ENCODE measurements at regions not wholly inside any gene's neighbourhood (a gene's known extent, or its start where the extent isn't known, plus 50 kb on each side); places are given as distances from the start of the nearest gene placed in this dataset.
"Not testable (repeated sequence)": the region's sequence is repeated elsewhere in the genome, so short reads cannot be mapped to it uniquely, and the experiment has no call there.

DNA sequence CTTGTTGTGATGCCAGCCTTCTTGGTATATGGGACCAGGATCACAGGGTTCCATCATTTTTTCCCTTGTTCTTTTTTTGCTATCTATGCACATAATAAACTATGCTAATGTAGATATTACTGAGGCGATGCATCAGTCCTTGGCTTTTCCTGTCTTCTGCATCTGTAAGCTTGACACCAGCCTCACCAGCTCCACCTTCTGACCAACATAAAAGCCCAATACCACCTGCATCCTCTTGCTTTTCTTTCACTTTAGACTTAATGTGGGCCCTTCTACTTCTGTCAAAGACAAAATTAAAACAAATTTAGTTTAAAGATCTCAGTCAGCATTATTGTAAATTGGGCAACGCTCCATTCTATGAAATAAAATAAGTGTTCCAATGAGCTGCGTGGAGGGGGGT lies 1718.8 kb upstream of the PCDH10 start:
- H3K27ac ChIP-seq (ENCODE audit: low read depth, low read length, severe bottlenecking), result no peak overlapping the region
- no peaks in the 10 kb centered on the region for H3K4me1 ChIP-seq (ENCODE audit: control insufficient read depth, insufficient read depth, low read length, poor library complexity, severe bottlenecking)
- no peaks in the 10 kb centered on the region for H3K36me3 ChIP-seq (ENCODE audit: control insufficient read depth, insufficient read depth, low read length)
- WGBS, 2 experiments (ENCODE audit: insufficient coverage in 2 of 2), result 80 to 87% methylated on average over 2 to 3 of the region's 3 CpGs
- no peak overlapping the region for H3K4me3 ChIP-seq (ENCODE audit: extremely low read depth, insufficient read depth, low read length, poor library complexity, severe bottlenecking)
- no peaks in the 10 kb centered on the region for H3K9me3 ChIP-seq (ENCODE audit: control insufficient read depth, low read length)

DNA sequence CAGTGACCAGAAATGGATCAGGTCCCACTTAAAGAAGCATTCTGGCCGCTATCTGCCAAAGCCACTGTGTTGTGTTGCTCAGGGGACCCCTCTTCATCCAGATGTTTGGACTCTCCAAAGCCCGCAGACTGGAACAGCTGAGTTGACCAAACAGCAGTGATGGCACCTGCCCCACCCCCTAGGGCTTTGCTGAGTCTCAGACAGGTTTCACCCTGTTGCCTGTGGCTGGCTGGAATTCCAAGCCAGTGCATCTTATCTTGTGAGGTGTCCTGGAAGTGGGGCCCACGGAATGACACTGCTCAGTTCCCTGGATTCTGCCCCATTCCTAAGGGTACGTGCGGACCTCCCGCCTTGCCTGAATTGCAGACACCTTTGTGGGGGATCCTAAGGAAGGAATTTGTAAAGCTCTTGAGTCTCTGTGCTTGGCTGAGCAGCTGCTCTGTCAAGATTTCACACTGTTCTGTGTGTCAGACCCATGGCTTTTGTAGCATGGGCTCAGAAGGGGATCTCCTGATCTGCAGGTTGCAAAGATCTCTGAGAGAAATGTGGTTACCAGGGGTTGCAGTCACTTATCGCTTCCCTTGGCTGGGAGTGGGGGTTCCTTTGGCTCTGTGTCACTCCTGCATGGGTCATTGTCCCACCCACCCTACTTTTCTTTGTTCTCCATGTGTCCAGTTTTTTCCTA lies 1707.9 kb upstream of the PCDH10 start:
- Histone ChIP-seq H3K36me3 (ENCODE audit: control insufficient read depth, insufficient read depth, low read length) (no peaks in the 10 kb centered on the region), H3K27ac (ENCODE audit: low read depth, low read length, severe bottlenecking) (no peak overlapping the region), H3K9me3 (ENCODE audit: control insufficient read depth, low read length) (no peaks in the 10 kb centered on the region), H3K4me3 (ENCODE audit: extremely low read depth, insufficient read depth, low read length, poor library complexity, severe bottlenecking) (no peak overlapping the region), H3K4me1 (ENCODE audit: control insufficient read depth, insufficient read depth, low read length, poor library complexity, severe bottlenecking) (no peaks in the 10 kb centered on the region)
- 90 to 100% methylated on average over 6 of the region's 7 CpGs for WGBS, 2 experiments (ENCODE audit: insufficient coverage in 2 of 2)

DNA sequence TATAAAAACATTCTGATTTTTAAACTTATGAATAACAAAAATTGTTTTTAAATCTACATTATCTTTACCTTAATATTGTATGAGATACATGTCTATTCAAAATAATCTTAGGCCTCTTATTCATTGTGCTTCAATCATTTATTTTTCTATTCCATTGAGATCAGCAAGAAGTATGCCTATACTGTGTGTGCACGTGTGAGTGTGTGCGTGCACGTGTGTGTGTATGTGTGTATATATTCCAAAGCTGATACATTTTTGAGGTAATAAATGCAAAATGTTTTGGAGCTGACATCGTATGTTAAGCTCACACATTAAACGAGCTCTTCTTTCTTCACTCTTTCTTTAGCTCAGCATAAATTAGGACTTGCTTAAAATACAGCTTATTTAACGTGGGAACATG lies 1701.2 kb upstream of the PCDH10 start:
- Histone ChIP-seq H3K36me3 (ENCODE audit: control insufficient read depth, insufficient read depth, low read length) (no peaks in the 10 kb centered on the region), H3K9me3 (ENCODE audit: control insufficient read depth, low read length) (no peaks in the 10 kb centered on the region), H3K27ac (ENCODE audit: low read depth, low read length, severe bottlenecking) (no peak overlapping the region), H3K4me3 (ENCODE audit: extremely low read depth, insufficient read depth, low read length, poor library complexity, severe bottlenecking) (no peak overlapping the region), H3K4me1 (ENCODE audit: control insufficient read depth, insufficient read depth, low read length, poor library complexity, severe bottlenecking) (no peaks in the 10 kb centered on the region)
- 80% methylated on average over 1 of the region's 6 CpGs; no CpG with 5 or more reads in 1 of the 2 experiments for WGBS, 2 experiments (ENCODE audit: insufficient coverage in 2 of 2)

DNA sequence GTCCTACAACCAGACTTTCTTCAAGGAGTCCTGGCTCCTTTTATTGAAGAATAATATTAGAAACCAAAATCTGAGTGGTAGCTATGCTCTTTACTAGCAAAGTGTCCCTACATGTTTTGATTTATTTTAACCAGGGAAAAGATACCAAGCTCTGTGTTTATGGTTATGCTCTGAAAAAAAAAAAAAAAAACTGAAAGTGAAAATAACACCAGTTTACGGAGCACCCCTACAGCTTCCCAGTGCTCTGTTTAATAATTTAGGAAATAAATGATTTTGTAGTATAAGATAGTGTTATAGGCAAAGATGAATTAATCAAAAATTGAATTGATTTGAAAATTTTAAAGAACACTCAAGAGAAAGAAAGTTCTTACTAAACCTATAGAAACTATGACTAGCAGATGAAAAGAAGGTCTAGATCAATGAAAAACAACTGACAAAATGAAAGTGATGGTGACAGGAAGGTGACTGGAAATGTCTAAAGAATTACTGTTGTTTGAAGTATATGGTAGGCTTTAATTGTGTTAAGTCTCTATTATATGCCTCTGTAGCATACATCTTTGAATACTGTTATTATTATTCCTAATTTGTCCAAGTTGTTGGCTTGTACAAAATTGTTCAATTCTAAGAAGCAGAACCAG lies 1698.4 kb upstream of the PCDH10 start:
- Histone ChIP-seq H3K4me3 (ENCODE audit: extremely low read depth, insufficient read depth, low read length, poor library complexity, severe bottlenecking) (no peak overlapping the region), H3K36me3 (ENCODE audit: control insufficient read depth, insufficient read depth, low read length) (no peaks in the 10 kb centered on the region), H3K27ac (ENCODE audit: low read depth, low read length, severe bottlenecking) (no peak overlapping the region), H3K4me1 (ENCODE audit: control insufficient read depth, insufficient read depth, low read length, poor library complexity, severe bottlenecking) (no peaks in the 10 kb centered on the region), H3K9me3 (ENCODE audit: control insufficient read depth, low read length) (no peaks in the 10 kb centered on the region)
- WGBS, 2 experiments (ENCODE audit: insufficient coverage in 2 of 2), result no CpG with 5 or more reads among the region's 1 CpG

DNA sequence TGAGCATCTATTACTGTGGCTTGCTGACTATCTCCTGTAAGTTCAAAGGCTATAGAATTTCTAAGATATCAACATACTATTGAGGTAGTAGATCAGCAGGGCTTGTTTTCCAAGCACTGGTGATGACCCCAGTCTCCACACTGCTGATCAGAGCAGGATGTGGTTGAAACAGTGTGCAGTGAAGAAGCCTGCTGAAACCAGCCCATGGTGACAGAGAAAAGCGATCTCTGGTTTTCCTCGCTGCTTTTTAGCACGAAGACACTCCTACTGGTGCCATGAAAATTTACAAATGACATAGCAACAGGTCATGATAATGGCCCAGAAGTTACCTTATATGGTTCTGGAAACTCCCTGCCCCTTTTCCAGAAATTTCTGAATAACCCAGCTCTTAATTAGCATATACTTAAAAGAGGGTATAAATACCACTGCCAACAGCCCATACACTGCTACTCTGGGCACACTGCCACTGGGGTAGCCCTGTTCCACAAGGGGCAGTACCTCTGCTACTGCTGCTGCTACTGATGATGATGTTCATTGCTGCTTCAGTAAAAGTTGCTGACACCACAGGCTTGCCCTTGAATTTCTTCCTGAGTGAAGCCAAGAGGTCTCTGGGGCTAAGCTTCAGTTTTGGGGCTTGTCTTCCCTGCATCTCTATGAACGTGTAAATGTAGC lies 1689.5 kb upstream of the PCDH10 start:
- no peak overlapping the region for H3K4me3 ChIP-seq (ENCODE audit: extremely low read depth, insufficient read depth, low read length, poor library complexity, severe bottlenecking)
- no peaks in the 10 kb centered on the region for H3K36me3 ChIP-seq (ENCODE audit: control insufficient read depth, insufficient read depth, low read length)
- H3K9me3 ChIP-seq (ENCODE audit: control insufficient read depth, low read length), result no peaks in the 10 kb centered on the region
- H3K27ac ChIP-seq (ENCODE audit: low read depth, low read length, severe bottlenecking), result no peak overlapping the region
- WGBS, 2 experiments (ENCODE audit: insufficient coverage in 2 of 2), result 66 to 71% methylated on average over 3 of the region's 4 CpGs
- H3K4me1 ChIP-seq (ENCODE audit: control insufficient read depth, insufficient read depth, low read length, poor library complexity, severe bottlenecking), result no peaks in the 10 kb centered on the region

DNA sequence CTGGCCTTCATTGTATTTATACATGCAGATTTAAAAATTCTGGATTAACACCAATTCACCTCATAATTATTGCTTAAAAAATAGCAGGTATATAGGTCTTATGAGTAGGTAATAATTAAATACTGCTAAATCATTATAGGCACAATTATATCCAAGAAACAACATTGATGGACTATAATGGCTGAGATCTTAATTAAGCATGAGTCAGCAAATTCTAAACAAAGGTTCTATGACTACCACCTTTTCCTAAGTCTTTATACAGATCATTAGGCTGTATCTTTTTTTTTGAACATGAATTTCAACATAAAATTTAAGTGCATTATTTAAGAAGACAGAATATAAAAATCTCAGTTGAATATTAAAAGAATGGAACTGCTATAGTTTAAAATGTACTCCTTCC lies 1678.7 kb upstream of the PCDH10 start:
- no peak overlapping the region for H3K4me3 ChIP-seq (ENCODE audit: extremely low read depth, insufficient read depth, low read length, poor library complexity, severe bottlenecking)
- H3K27ac ChIP-seq (ENCODE audit: low read depth, low read length, severe bottlenecking), result no peak overlapping the region
- H3K4me1 ChIP-seq (ENCODE audit: control insufficient read depth, insufficient read depth, low read length, poor library complexity, severe bottlenecking), result no peaks in the 10 kb centered on the region
- no peaks in the 10 kb centered on the region for H3K36me3 ChIP-seq (ENCODE audit: control insufficient read depth, insufficient read depth, low read length)
- H3K9me3 ChIP-seq (ENCODE audit: control insufficient read depth, low read length), result no peaks in the 10 kb centered on the region

DNA sequence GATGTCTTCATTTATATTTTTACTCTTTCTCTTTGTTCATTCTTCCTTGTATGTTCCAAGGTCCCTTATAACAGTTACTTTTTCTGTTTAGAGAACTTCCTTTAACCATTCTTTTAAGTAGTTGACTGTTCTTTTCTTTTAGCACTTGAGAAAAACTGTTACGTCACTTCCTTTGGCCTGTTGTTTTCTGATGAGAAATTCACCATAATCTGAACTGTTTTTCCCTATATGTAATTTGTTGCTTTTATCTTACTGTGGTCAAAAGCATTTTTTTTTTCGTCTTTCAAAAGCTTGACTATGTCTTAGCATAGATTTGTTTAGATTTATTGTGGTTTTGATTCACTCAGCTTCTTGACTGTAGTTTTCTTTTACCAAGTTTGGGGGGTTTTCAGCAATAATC lies 1660.3 kb upstream of the PCDH10 start:
- H3K9me3 ChIP-seq (ENCODE audit: control insufficient read depth, low read length), result no peaks in the 10 kb centered on the region
- WGBS, 2 experiments (ENCODE audit: insufficient coverage in 2 of 2), result no CpG with 5 or more reads among the region's 2 CpGs
- H3K36me3 ChIP-seq (ENCODE audit: control insufficient read depth, insufficient read depth, low read length), result no peaks in the 10 kb centered on the region
- H3K4me3 ChIP-seq (ENCODE audit: extremely low read depth, insufficient read depth, low read length, poor library complexity, severe bottlenecking), result no peak overlapping the region
- H3K27ac ChIP-seq (ENCODE audit: low read depth, low read length, severe bottlenecking), result no peak overlapping the region
- H3K4me1 ChIP-seq (ENCODE audit: control insufficient read depth, insufficient read depth, low read length, poor library complexity, severe bottlenecking), result no peaks in the 10 kb centered on the region

DNA sequence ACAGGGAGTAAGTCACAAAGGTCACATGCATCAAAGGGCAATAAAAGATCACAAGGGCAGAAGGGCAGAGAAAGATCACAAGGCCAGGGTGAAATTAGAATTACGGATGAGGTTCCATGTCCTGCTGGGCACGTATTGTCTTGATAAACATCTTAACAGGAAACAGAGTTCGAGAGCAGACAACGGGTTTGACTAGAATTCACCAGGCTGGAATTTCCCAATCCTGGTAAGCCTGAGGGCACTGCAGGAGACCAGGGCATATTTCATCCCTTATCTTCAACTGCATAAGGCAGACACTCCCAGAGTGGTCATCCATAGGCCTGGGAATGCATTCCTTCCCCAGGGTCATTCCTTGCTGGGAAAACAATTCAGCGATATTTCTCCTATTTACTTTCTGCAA lies 1652.9 kb upstream of the PCDH10 start:
- WGBS, 2 experiments (ENCODE audit: insufficient coverage in 2 of 2), result 82 to 84% methylated on average over 5 of the region's 5 CpGs
- H3K27ac ChIP-seq (ENCODE audit: low read depth, low read length, severe bottlenecking); H3K4me3 ChIP-seq (ENCODE audit: extremely low read depth, insufficient read depth, low read length, poor library complexity, severe bottlenecking); H3K4me1 ChIP-seq (ENCODE audit: control insufficient read depth, insufficient read depth, low read length, poor library complexity, severe bottlenecking); H3K36me3 ChIP-seq (ENCODE audit: control insufficient read depth, insufficient read depth, low read length): not testable (repeated sequence)
- peaks cover 16% of the 10 kb centered on the region for H3K9me3 ChIP-seq (ENCODE audit: control insufficient read depth, low read length)

DNA sequence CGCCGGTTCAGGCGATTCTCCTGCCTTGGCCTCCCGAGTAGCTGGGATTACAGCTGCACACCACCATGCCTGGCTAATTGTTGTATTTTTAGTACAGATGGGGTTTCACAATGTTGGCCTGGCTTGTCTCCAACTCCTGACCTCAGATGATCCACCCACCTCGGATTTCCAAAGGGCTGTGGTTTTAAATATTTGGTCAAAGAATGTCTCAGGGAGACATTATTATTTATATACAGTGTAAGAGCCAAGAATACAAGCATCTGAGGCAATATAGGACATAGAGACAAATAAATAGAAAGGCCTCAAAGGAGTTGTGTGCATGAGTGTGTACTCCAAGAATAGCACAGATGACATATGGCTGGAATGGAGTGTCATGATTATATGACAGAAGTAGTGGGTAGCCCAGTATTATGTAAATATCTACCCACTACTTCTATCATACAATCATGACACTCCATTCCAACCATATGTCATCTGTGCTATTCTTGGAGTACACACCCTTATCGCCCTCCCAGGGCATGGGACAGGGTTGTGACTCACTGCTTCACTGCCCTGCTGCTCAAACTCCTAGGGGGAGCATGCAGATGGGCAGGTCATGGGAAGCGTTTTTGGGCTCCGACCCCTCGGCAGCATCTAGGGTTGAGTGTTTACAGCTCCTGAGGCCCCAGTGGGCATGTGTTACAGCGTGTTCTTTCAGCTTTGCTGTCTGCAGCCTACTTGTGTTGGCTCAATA lies 1649.8 kb upstream of the PCDH10 start:
- Histone ChIP-seq H3K4me3 (ENCODE audit: extremely low read depth, insufficient read depth, low read length, poor library complexity, severe bottlenecking) (no peak overlapping the region), H3K4me1 (ENCODE audit: control insufficient read depth, insufficient read depth, low read length, poor library complexity, severe bottlenecking) (no peaks in the 10 kb centered on the region), H3K9me3 (ENCODE audit: control insufficient read depth, low read length) (peaks cover 13% of the 10 kb centered on the region), H3K27ac (ENCODE audit: low read depth, low read length, severe bottlenecking) (no peak overlapping the region), H3K36me3 (ENCODE audit: control insufficient read depth, insufficient read depth, low read length) (no peaks in the 10 kb centered on the region)
- WGBS, 2 experiments (ENCODE audit: insufficient coverage in 2 of 2), result 95 to 98% methylated on average over 6 to 8 of the region's 10 CpGs

DNA sequence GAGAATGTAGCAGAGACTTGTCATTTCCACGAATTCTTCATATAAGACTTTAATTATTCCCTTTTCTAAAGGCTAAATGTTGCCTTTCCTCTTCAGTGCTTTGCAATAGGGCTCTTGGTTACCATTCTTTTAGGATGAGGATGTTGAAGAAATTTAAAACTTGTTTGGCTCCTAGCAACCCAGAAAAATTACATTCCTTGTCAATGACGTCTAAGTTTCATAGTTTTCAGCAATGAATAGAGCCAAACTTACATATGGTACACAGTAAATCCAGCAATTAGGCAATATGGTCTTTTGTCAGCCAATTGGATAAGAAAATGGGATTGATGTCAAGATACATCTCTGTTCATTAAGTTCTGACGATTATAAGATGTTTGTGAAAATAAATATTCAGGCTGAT lies 1639.6 kb upstream of the PCDH10 start:
- no peaks in the 10 kb centered on the region for H3K4me1 ChIP-seq (ENCODE audit: control insufficient read depth, insufficient read depth, low read length, poor library complexity, severe bottlenecking)
- H3K27ac ChIP-seq (ENCODE audit: low read depth, low read length, severe bottlenecking), result no peak overlapping the region
- H3K36me3 ChIP-seq (ENCODE audit: control insufficient read depth, insufficient read depth, low read length), result no peaks in the 10 kb centered on the region
- H3K9me3 ChIP-seq (ENCODE audit: control insufficient read depth, low read length), result no peaks in the 10 kb centered on the region
- WGBS, 2 experiments (ENCODE audit: insufficient coverage in 2 of 2), result 90 to 100% methylated on average over 1 to 2 of the region's 3 CpGs
- no peak overlapping the region for H3K4me3 ChIP-seq (ENCODE audit: extremely low read depth, insufficient read depth, low read length, poor library complexity, severe bottlenecking)
